K562 (cell line): ENCODE measurements at regions not wholly inside any gene's neighbourhood (a gene's known extent, or its start where the extent isn't known, plus 50 kb on each side); places are given as distances from the start of the nearest gene placed in this dataset.

Experiments used
- ATAC-seq: fragments of 200-7000 bp; cut with Tn5 transposase; 3 replicates; pipeline ENCODE4 v1.9.1; 2020; ENCODE audit warnings: moderate library complexity
- BruUV-seq: library from RNA; stranded (reverse); fragments of 400-500 nt; replicated peaks from 2 replicates; lab custom pipeline; 2021; lab: Mats Ljungman, UMichigan
- CTCF ChIA-PET: fragments of 300-600 bp; formaldehyde crosslinking; extraction: SDS; loops from one replicate; lab custom pipeline; 2021; ENCODE audit warnings: low intra/inter-chr PET ratio; lab: Yijun Ruan, JAX
- POLR2A ChIA-PET: fragments of 300-600, 350-650 bp; sonication (Branson Sonifier 250); formaldehyde crosslinking; extraction: SDS; loops from one replicate; lab custom pipeline; 2021; ENCODE audit warnings: antibody characterized with exemption, inconsistent platforms; lab: Yijun Ruan, JAX
- DNase-seq, 4 experiments: peaks; one replicate each; pipeline versions ENCODE4 v3.0.0 to v3.0.0-alpha.2; 2011 to 2018; ENCODE audit warnings: low spot score in 3 of 4, mixed read lengths in 3 of 4; ENCODE audit errors: extremely low read depth in 1 of 4
- FAIRE-seq: peaks from 2 replicates; lab custom pipeline; 2011; peaks lifted over from hg19 to GRCh38; lab: Jason Lieb, UNC
- H2AFZ ChIP-seq: 2 replicates; pipeline ENCODE4 v1.6.0; 2011; ENCODE audit warnings: low read depth, low read length, control low read depth, inconsistent platforms
- H3K27ac ChIP-seq: fragments of 200-600 bp; 3 replicates; pipeline ENCODE4 v1.8.0; 2011; ENCODE audit warnings: low read depth, mild to moderate bottlenecking, control low read depth, inconsistent platforms, low read length, moderate library complexity, mixed read lengths; ENCODE audit errors: extremely low read depth
- H3K27me3 ChIP-seq, 2 experiments: fragments of 300-600 bp in 1 of 2; 2 replicates in 1 of 2; 3 replicates in 1 of 2; pipeline versions ENCODE4 v1.6.0 to v1.8.0; 2011; ENCODE audit warnings: inconsistent platforms in 2 of 2, low read length in 2 of 2, mild to moderate bottlenecking in 1 of 2, mixed read lengths in 1 of 2, moderate library complexity in 1 of 2; ENCODE audit not compliant: control insufficient read depth in 2 of 2, insufficient read depth in 2 of 2
- H3K36me3 ChIP-seq: fragments of 300-600 bp; 3 replicates; pipeline ENCODE4 v1.8.0; 2011; ENCODE audit warnings: mild to moderate bottlenecking, low read length, inconsistent platforms; ENCODE audit not compliant: control insufficient read depth, insufficient read depth
- H3K4me1 ChIP-seq, 2 experiments: fragments of 200-600 bp in 1 of 2; replicated peaks in 1 of 2; 2 replicates in 1 of 2; 3 replicates in 1 of 2; pipeline versions ENCODE4 v1.5.1 to v1.8.0; 2011; ENCODE audit warnings: inconsistent platforms in 2 of 2, low read length in 2 of 2, mild to moderate bottlenecking in 1 of 2, mixed read lengths in 1 of 2, moderate library complexity in 1 of 2; ENCODE audit not compliant: control insufficient read depth in 2 of 2, insufficient read depth in 2 of 2
- H3K4me2 ChIP-seq: 2 replicates; pipeline ENCODE4 v1.6.1; 2011; ENCODE audit warnings: low read length, control low read depth, inconsistent platforms, mixed read lengths; ENCODE audit not compliant: insufficient read depth
- H3K4me3 ChIP-seq: fragments of 200-600 bp; sonication (generic), shearing (Covaris generic); 2 replicates; pipeline ENCODE4 v1.5.1; 2016; ENCODE audit warnings: control low read depth, inconsistent platforms
- H3K79me2 ChIP-seq: fragments of 200-600 bp; 3 replicates; pipeline ENCODE4 v1.8.0; 2011; ENCODE audit warnings: low read length, inconsistent platforms; ENCODE audit not compliant: control insufficient read depth, insufficient read depth
- H3K9ac ChIP-seq, 2 experiments: 2 replicates each; pipeline versions ENCODE4 v1.6.0 to v1.6.1; 2011; ENCODE audit warnings: low read depth in 2 of 2, low read length in 2 of 2, control low read depth in 1 of 2, inconsistent platforms in 1 of 2, mild to moderate bottlenecking in 1 of 2, mixed read lengths in 1 of 2; ENCODE audit not compliant: insufficient read depth in 1 of 2
- H3K9me1 ChIP-seq: one replicate; pipeline ENCODE4 v1.6.0; 2011; ENCODE audit warnings: inconsistent platforms, mild to moderate bottlenecking, low read length, moderate library complexity; ENCODE audit not compliant: control insufficient read depth, insufficient read depth
- H3K9me3 ChIP-seq: replicated peaks from 2 replicates; pipeline ENCODE4 v1.5.1; 2011; ENCODE audit warnings: low read depth, low read length, inconsistent platforms; ENCODE audit not compliant: control insufficient read depth, insufficient read depth
- H4K20me1 ChIP-seq: replicated peaks from 2 replicates; pipeline ENCODE4 v1.6.1; 2011; ENCODE audit warnings: low read length, inconsistent platforms, mixed read lengths; ENCODE audit not compliant: control insufficient read depth, insufficient read depth
- ARID1B ChIP-seq: fragments of 450-650 bp; IDR thresholded peaks from 2 replicates; pipeline ENCODE4 v1.6.1; 2016; ENCODE audit warnings: antibody characterized with exemption, mild to moderate bottlenecking, inconsistent platforms
- C11orf30 ChIP-seq: fragments of 450-650 bp; IDR thresholded peaks from 2 replicates; pipeline ENCODE4 v1.6.1; 2016; ENCODE audit warnings: low read depth, mild to moderate bottlenecking
- SREBF1 ChIP-seq: fragments of 150-350 bp; IDR thresholded peaks from 2 replicates; pipeline ENCODE4 v1.6.1; 2014; ENCODE audit warnings: antibody characterized with exemption, low read depth, low read length, borderline replicate concordance
- ZKSCAN8 ChIP-seq: fragments of 200-800 bp; sonication (Bioruptor generic); IDR thresholded peaks from 2 replicates; pipeline ENCODE4 v1.6.1; 2016; ENCODE audit warnings: missing genetic modification characterization, missing compliant biosample characterization
- ZNF316 ChIP-seq: fragments of 450-650 bp; IDR thresholded peaks from 2 replicates; pipeline ENCODE4 v1.6.1; 2016
- ZNF408 ChIP-seq: fragments of 250-450 bp; sonication (Bioruptor Pico); IDR thresholded peaks from 2 replicates; pipeline ENCODE4 v1.4.0; 2020; ENCODE audit warnings: low read depth, mild to moderate bottlenecking, moderate library complexity
- in situ Hi-C: fragments of 300-500 bp; cut with MboI; formaldehyde crosslinking; loops from 4 replicates; pipeline ENCODE4 v1.15.0; 2018; ENCODE audit warnings: inconsistent platforms, mixed read lengths
- intact Hi-C: fragments of 100-400 bp; cut with micrococcal nuclease; formaldehyde crosslinking; loops from 2 replicates; pipeline ENCODE4 v1.14.2; 2022
- TF ChIP-seq, protein P1 (sequence below): sonication (generic); formaldehyde crosslinking; IDR thresholded peaks from 2 replicates; pipeline ENCODE4 v1.8.0; 2022; ENCODE audit warnings: mild to moderate bottlenecking, missing genetic modification reagents
- TF ChIP-seq, protein P2 (sequence below), 2 experiments: fragments of 150-350 bp in 1 of 2; IDR thresholded peaks; 2 replicates each; pipeline ENCODE4 v1.6.1; 2012 to 2016; ENCODE audit warnings: low read depth in 2 of 2, low read length in 2 of 2, mild to moderate bottlenecking in 1 of 2, moderate library complexity in 1 of 2
- TF ChIP-seq, protein P3 (sequence below): fragments of 250-450 bp; sonication (Bioruptor Pico); IDR thresholded peaks from 2 replicates; pipeline ENCODE4 v1.8.0; 2022; ENCODE audit warnings: inconsistent platforms
- TF ChIP-seq, protein P4 (sequence below): conservative IDR thresholded peaks from 2 replicates; pipeline ENCODE4 v1.6.1; 2011; ENCODE audit warnings: low read depth, mild to moderate bottlenecking, low read length; ENCODE audit not compliant: control insufficient read depth
- TF ChIP-seq, protein P5 (sequence below): fragments of 450-650 bp; IDR thresholded peaks from 2 replicates; pipeline ENCODE4 v1.6.1; 2016; ENCODE audit warnings: mild to moderate bottlenecking

DNA sequence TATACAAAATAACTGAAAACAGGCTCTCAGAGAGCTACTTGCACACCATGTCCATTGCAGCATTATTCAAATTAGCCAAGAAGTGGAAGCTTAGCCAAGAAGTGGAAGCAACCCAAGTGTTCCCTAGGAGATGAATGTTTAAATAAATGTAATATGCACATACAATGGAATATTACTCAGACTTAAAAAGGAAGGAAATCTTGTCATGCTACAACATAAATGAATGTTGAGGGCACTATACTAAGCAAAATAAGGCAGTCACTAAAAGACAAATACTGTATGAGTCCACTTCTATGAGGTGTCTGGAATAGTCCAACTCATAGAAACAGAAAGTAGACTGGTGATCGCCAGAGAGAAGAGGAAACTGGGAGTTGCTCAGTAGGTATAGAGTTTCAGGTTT lies 438.1 kb downstream of the MAT2B start (continued):
- TF ChIP-seq, protein P1, sequence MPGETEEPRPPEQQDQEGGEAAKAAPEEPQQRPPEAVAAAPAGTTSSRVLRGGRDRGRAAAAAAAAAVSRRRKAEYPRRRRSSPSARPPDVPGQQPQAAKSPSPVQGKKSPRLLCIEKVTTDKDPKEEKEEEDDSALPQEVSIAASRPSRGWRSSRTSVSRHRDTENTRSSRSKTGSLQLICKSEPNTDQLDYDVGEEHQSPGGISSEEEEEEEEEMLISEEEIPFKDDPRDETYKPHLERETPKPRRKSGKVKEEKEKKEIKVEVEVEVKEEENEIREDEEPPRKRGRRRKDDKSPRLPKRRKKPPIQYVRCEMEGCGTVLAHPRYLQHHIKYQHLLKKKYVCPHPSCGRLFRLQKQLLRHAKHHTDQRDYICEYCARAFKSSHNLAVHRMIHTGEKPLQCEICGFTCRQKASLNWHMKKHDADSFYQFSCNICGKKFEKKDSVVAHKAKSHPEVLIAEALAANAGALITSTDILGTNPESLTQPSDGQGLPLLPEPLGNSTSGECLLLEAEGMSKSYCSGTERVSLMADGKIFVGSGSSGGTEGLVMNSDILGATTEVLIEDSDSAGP = no peak
- TF ChIP-seq, all 486 proteins: peak for 0

DNA sequence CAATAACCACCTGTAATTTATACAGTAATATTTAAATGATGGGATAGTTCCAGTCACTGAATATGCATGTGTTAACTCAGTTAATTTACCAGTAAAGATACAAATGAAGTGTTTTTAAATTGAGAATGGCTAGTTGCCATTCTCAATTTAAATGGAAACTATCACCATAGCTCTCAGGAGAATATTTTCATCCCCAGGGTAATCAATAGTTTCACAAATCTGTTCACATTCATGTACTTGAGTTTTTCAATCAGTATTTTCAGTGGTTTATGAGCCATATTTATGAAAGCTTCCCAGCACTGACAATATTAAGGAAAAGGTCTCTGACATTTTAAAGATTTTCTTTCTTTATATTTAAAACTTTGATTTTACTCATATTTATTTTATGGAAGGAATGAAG lies 439.3 kb downstream of the MAT2B start:
- no peak overlapping the region for H3K4me3 ChIP-seq
- H3K36me3 ChIP-seq = no peaks in the 10 kb centered on the region
- FAIRE-seq (no peak), ATAC-seq (no peak), DNase-seq (no peak)
- no peak for TF ChIP-seq C11orf30
- no peak for TF ChIP-seq ARID1B
- TF ChIP-seq, protein P2, sequence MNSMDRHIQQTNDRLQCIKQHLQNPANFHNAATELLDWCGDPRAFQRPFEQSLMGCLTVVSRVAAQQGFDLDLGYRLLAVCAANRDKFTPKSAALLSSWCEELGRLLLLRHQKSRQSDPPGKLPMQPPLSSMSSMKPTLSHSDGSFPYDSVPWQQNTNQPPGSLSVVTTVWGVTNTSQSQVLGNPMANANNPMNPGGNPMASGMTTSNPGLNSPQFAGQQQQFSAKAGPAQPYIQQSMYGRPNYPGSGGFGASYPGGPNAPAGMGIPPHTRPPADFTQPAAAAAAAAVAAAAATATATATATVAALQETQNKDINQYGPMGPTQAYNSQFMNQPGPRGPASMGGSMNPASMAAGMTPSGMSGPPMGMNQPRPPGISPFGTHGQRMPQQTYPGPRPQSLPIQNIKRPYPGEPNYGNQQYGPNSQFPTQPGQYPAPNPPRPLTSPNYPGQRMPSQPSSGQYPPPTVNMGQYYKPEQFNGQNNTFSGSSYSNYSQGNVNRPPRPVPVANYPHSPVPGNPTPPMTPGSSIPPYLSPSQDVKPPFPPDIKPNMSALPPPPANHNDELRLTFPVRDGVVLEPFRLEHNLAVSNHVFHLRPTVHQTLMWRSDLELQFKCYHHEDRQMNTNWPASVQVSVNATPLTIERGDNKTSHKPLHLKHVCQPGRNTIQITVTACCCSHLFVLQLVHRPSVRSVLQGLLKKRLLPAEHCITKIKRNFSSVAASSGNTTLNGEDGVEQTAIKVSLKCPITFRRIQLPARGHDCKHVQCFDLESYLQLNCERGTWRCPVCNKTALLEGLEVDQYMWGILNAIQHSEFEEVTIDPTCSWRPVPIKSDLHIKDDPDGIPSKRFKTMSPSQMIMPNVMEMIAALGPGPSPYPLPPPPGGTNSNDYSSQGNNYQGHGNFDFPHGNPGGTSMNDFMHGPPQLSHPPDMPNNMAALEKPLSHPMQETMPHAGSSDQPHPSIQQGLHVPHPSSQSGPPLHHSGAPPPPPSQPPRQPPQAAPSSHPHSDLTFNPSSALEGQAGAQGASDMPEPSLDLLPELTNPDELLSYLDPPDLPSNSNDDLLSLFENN (IDR thresholded peaks at IDR 0.05; ENCODE audit: low read depth in 2 of 2, low read length in 2 of 2) = no peak
- TF ChIP-seq, protein P3, sequence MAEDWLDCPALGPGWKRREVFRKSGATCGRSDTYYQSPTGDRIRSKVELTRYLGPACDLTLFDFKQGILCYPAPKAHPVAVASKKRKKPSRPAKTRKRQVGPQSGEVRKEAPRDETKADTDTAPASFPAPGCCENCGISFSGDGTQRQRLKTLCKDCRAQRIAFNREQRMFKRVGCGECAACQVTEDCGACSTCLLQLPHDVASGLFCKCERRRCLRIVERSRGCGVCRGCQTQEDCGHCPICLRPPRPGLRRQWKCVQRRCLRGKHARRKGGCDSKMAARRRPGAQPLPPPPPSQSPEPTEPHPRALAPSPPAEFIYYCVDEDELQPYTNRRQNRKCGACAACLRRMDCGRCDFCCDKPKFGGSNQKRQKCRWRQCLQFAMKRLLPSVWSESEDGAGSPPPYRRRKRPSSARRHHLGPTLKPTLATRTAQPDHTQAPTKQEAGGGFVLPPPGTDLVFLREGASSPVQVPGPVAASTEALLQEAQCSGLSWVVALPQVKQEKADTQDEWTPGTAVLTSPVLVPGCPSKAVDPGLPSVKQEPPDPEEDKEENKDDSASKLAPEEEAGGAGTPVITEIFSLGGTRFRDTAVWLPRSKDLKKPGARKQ (CRISPR knock-in tag) = no peak
- TF ChIP-seq ZKSCAN8 (CRISPR knock-in tag) = no peak
- TF ChIP-seq ZNF316 = no peak
- TF ChIP-seq ZNF408 (CRISPR knock-in tag) = no peak
- no peak for TF ChIP-seq SREBF1
- TF ChIP-seq, protein P4, sequence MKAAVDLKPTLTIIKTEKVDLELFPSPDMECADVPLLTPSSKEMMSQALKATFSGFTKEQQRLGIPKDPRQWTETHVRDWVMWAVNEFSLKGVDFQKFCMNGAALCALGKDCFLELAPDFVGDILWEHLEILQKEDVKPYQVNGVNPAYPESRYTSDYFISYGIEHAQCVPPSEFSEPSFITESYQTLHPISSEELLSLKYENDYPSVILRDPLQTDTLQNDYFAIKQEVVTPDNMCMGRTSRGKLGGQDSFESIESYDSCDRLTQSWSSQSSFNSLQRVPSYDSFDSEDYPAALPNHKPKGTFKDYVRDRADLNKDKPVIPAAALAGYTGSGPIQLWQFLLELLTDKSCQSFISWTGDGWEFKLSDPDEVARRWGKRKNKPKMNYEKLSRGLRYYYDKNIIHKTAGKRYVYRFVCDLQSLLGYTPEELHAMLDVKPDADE = no peak
- TF ChIP-seq, protein P5, sequence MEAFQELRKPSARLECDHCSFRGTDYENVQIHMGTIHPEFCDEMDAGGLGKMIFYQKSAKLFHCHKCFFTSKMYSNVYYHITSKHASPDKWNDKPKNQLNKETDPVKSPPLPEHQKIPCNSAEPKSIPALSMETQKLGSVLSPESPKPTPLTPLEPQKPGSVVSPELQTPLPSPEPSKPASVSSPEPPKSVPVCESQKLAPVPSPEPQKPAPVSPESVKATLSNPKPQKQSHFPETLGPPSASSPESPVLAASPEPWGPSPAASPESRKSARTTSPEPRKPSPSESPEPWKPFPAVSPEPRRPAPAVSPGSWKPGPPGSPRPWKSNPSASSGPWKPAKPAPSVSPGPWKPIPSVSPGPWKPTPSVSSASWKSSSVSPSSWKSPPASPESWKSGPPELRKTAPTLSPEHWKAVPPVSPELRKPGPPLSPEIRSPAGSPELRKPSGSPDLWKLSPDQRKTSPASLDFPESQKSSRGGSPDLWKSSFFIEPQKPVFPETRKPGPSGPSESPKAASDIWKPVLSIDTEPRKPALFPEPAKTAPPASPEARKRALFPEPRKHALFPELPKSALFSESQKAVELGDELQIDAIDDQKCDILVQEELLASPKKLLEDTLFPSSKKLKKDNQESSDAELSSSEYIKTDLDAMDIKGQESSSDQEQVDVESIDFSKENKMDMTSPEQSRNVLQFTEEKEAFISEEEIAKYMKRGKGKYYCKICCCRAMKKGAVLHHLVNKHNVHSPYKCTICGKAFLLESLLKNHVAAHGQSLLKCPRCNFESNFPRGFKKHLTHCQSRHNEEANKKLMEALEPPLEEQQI = no peak
- H3K27ac ChIP-seq = no peak overlapping the region
- H3K4me2 ChIP-seq = no peak overlapping the region
- no TSS peak for BruUV-seq
- no peaks in the 10 kb centered on the region for H3K9me3 ChIP-seq
- no peak overlapping the region for H3K9ac ChIP-seq
- ChIA-PET CTCF (no interaction called here), POLR2A (no interaction called here)
- in situ Hi-C loops (no loop called here), intact Hi-C loops (no loop called here)
- no peaks in the 10 kb centered on the region for H3K27me3 ChIP-seq
- H2AFZ ChIP-seq = no peak overlapping the region
- H3K9me1 ChIP-seq = no peaks in the 10 kb centered on the region
- no peaks in the 10 kb centered on the region for H3K4me1 ChIP-seq
- no peaks in the 10 kb centered on the region for H4K20me1 ChIP-seq
- H3K79me2 ChIP-seq = no peaks in the 10 kb centered on the region
